Endothelial cell of umbilical vein (primary cell): ENCODE measurements at regions not wholly inside any gene's neighbourhood (a gene's known extent, or its start where the extent isn't known, plus 50 kb on each side); places are given as distances from the start of the nearest gene placed in this dataset.
A peak's percentile ranks its signal among the peaks of the same experiment; 100 is the strongest.

Source experiments
- BruUV-seq: library from RNA; stranded (reverse); fragments of 400-500 nt; replicated peaks from 2 replicates; lab custom pipeline; 2021; lab: Mats Ljungman, UMichigan
- CTCF ChIA-PET: fragments of 300-600, 350-600 bp; sonication (Branson Sonifier 250); formaldehyde crosslinking; loops from one replicate; lab custom pipeline; 2021; ENCODE audit warnings: antibody characterized with exemption, inconsistent platforms; lab: Charles Lee
- POLR2A ChIA-PET: fragments of 300-600, 350-600 bp; sonication (Branson Sonifier 250); formaldehyde crosslinking; loops from one replicate; lab custom pipeline; 2021; ENCODE audit warnings: antibody characterized with exemption, inconsistent platforms; lab: Charles Lee
- DNase-seq: peaks from one replicate; pipeline ENCODE4 v3.0.0-alpha.2; 2011; ENCODE audit warnings: low read depth, low spot score
- FAIRE-seq: peaks from 2 replicates; lab custom pipeline; 2011; peaks lifted over from hg19 to GRCh38; lab: Jason Lieb, UNC
- H2AFZ ChIP-seq: 2 replicates; pipeline ENCODE4 v1.6.0; 2012; ENCODE audit warnings: low read depth, low read length, control low read depth, inconsistent platforms
- H3K27ac ChIP-seq: 2 replicates; pipeline ENCODE4 v1.5.1; 2011; ENCODE audit warnings: low read depth, mild to moderate bottlenecking, control low read depth, low read length, moderate library complexity; ENCODE audit not compliant: insufficient read depth
- H3K27me3 ChIP-seq, 2 experiments: 2 replicates each; pipeline versions ENCODE4 v1.6.0 to v1.6.1; 2011; ENCODE audit warnings: low read length in 2 of 2, mixed read lengths in 1 of 2; ENCODE audit not compliant: control insufficient read depth in 2 of 2, insufficient read depth in 2 of 2
- H3K36me3 ChIP-seq, 2 experiments: 2 replicates in 1 of 2; 3 replicates in 1 of 2; pipeline ENCODE4 v1.5.1; 2011; ENCODE audit warnings: low read length in 2 of 2, mild to moderate bottlenecking in 1 of 2, moderate library complexity in 1 of 2; ENCODE audit not compliant: control insufficient read depth in 2 of 2, insufficient read depth in 2 of 2; ENCODE audit errors: extremely low read depth in 1 of 2
- H3K4me1 ChIP-seq: 3 replicates; pipeline ENCODE4 v1.5.1; 2011; ENCODE audit warnings: mild to moderate bottlenecking, low read length; ENCODE audit not compliant: control insufficient read depth, insufficient read depth; ENCODE audit errors: extremely low read depth
- H3K4me2 ChIP-seq: 2 replicates; pipeline ENCODE4 v1.6.1; 2011; ENCODE audit warnings: low read length, control low read depth, mixed read lengths; ENCODE audit not compliant: insufficient read depth
- H3K4me3 ChIP-seq, 3 experiments: fragments of 200-600 bp in 1 of 3; sonication (generic), shearing (Covaris generic) in 1 of 3; replicated peaks in 1 of 3; 2 replicates each; pipeline ENCODE4 v1.5.1; 2011 to 2016; ENCODE audit warnings: control low read depth in 3 of 3, low read length in 3 of 3, mild to moderate bottlenecking in 2 of 3, inconsistent platforms in 1 of 3, low read depth in 1 of 3, moderate library complexity in 1 of 3; ENCODE audit not compliant: insufficient read depth in 1 of 3
- H3K79me2 ChIP-seq: 2 replicates; pipeline ENCODE4 v1.6.0; 2012; ENCODE audit warnings: low read length, inconsistent platforms; ENCODE audit not compliant: control insufficient read depth, insufficient read depth
- H3K9ac ChIP-seq: replicated peaks from 2 replicates; pipeline ENCODE3; 2011; ENCODE audit warnings: low read length, control low read depth; ENCODE audit not compliant: insufficient read depth; ENCODE audit errors: extremely low read depth
- H3K9me1 ChIP-seq: replicated peaks from 3 replicates; pipeline ENCODE4 v1.6.0; 2011; ENCODE audit warnings: mild to moderate bottlenecking, low read length; ENCODE audit not compliant: control insufficient read depth, insufficient read depth; ENCODE audit errors: extremely low read depth
- H3K9me3 ChIP-seq: replicated peaks from 2 replicates; pipeline ENCODE4 v1.5.1; 2012; ENCODE audit warnings: low read length, inconsistent platforms; ENCODE audit not compliant: control insufficient read depth, insufficient read depth
- H4K20me1 ChIP-seq: replicated peaks from 2 replicates; pipeline ENCODE3; 2011; ENCODE audit warnings: mild to moderate bottlenecking, low read length; ENCODE audit not compliant: control insufficient read depth, insufficient read depth; ENCODE audit errors: extremely low read depth
- EZH2 ChIP-seq: IDR thresholded peaks from 2 replicates; pipeline ENCODE4 v1.6.1; 2012; ENCODE audit warnings: borderline replicate concordance, low read depth, mild to moderate bottlenecking, moderate library complexity, low read length, inconsistent platforms; ENCODE audit not compliant: severe bottlenecking
- FOS ChIP-seq: IDR thresholded peaks from 2 replicates; pipeline ENCODE4 v1.6.1; 2011; ENCODE audit warnings: mild to moderate bottlenecking, low read length, moderate library complexity, borderline replicate concordance; ENCODE audit not compliant: insufficient read depth
- GATA2 ChIP-seq: IDR thresholded peaks from 2 replicates; pipeline ENCODE4 v1.7.0; 2011; ENCODE audit warnings: low read depth, mild to moderate bottlenecking, moderate library complexity, mixed read lengths, low read length; ENCODE audit not compliant: insufficient read length, insufficient read depth
- JUN ChIP-seq: IDR thresholded peaks from 2 replicates; pipeline ENCODE4 v1.6.1; 2011; ENCODE audit warnings: borderline replicate concordance, low read depth; ENCODE audit not compliant: insufficient read length, insufficient read depth
- MYC ChIP-seq: IDR thresholded peaks from one replicate; pipeline ENCODE4 v1.6.1; 2011; ENCODE audit warnings: mild to moderate bottlenecking, low read depth, low read length
- POLR2A ChIP-seq: IDR thresholded peaks from 2 replicates; pipeline ENCODE4 v1.6.1; 2012; ENCODE audit warnings: low read depth, mild to moderate bottlenecking, control low read depth, low read length
- POLR2AphosphoS5 ChIP-seq: IDR thresholded peaks from 2 replicates; pipeline ENCODE4 v1.6.1; 2012; ENCODE audit warnings: low read depth, mild to moderate bottlenecking, control low read depth, low read length, moderate library complexity; ENCODE audit not compliant: insufficient read depth
- dilution Hi-C: fragments of 300-500 bp; cut with MboI; formaldehyde crosslinking; loops from one replicate; pipeline ENCODE4 v1.15.0; 2019; ENCODE audit warnings: low sequenced_read_pairs; ENCODE audit not compliant: extremely low pct_ligation_motif_present
- intact Hi-C: fragments of 100-400 bp; cut with micrococcal nuclease; formaldehyde crosslinking; loops from one replicate; pipeline ENCODE4 v1.10.0; 2022
- TF ChIP-seq, protein P1 (sequence below): IDR thresholded peaks from 2 replicates; pipeline ENCODE4 v1.6.1; 2011; ENCODE audit not compliant: insufficient read depth, insufficient read length
- TF ChIP-seq, protein P2 (sequence below), 2 donors: IDR thresholded peaks; 1 replicate in 1 of 2; 2 replicates in 1 of 2; pipeline ENCODE4 v1.5.1; 2011; ENCODE audit warnings: low read length in 2 of 2, mild to moderate bottlenecking in 2 of 2, moderate library complexity in 2 of 2, control low read depth in 1 of 2, inconsistent platforms in 1 of 2, low read depth in 1 of 2; ENCODE audit not compliant: insufficient read depth in 1 of 2; ENCODE audit errors: extremely low read depth in 1 of 2

DNA sequence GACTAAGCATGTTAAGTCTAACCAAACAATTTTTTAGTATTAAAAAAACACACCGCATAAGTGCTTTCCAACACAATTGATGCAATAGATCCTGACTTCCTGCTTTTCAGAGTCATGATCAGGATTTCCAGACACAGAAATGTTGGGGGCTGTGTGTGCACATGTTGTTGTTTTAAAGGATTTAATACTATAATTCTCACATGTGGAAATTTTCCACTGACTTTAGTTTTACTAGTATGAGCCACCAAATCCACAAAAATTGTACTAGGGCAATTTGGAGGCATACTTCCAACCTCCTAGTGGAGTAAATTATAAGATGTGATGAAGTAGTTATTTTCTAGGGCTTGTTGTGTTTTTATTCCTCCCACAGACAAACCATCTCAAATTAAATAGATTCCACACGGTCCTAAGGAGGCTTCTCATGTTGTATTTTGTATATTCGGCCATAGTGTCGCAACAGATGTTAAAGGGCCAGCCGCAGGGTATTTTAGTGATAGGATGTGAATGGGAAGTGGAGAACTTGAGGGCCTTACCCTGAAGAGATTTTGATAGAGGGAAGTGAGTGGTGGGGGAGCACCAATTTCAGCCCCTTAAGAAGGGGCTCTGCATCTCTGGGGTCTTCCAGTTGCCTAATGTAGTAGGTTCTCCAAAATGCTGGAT, 108.9 kb upstream of the KLF7 start:
- Histone ChIP-seq H3K36me3 (no peaks in the 10 kb centered on the region), H3K9ac (no peak overlapping the region), H3K4me1 (peaks cover 5% of the 10 kb centered on the region), H3K9me3 (no peaks in the 10 kb centered on the region), H3K4me2 (no peak overlapping the region), H4K20me1 (no peaks in the 10 kb centered on the region), H3K79me2 (no peaks in the 10 kb centered on the region), H3K4me3 (no peak overlapping the region), H3K27ac (peak overlapping the region; percentile 11), H2AFZ (no peak overlapping the region), H3K9me1 (no peaks in the 10 kb centered on the region), H3K27me3 (no peaks in the 10 kb centered on the region)
- DNase-seq (peak; percentile 88), FAIRE-seq (peak; percentile 70)
- intact Hi-C loops, result loop anchor here (1.0 kb wide), 1 partner anchor 60 kb away; no protein-coding TSS in a partner anchor
- ChIA-PET POLR2A (no interaction called here), CTCF (interaction anchor here (0.9 kb wide), 1 partner anchor 10 kb away, joined by 3 read pairs; no protein-coding TSS in a partner anchor)
- dilution Hi-C loops, result no loop called here
- no TSS peak for BruUV-seq
- TF ChIP-seq POLR2AphosphoS5 (no peak), EZH2 (no peak), JUN (no peak), MYC (no peak), GATA2 (no peak), FOS (no peak), POLR2A (no peak)
- TF ChIP-seq, protein P1, sequence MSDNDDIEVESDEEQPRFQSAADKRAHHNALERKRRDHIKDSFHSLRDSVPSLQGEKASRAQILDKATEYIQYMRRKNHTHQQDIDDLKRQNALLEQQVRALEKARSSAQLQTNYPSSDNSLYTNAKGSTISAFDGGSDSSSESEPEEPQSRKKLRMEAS, result no peak
- TF ChIP-seq, protein P2, sequence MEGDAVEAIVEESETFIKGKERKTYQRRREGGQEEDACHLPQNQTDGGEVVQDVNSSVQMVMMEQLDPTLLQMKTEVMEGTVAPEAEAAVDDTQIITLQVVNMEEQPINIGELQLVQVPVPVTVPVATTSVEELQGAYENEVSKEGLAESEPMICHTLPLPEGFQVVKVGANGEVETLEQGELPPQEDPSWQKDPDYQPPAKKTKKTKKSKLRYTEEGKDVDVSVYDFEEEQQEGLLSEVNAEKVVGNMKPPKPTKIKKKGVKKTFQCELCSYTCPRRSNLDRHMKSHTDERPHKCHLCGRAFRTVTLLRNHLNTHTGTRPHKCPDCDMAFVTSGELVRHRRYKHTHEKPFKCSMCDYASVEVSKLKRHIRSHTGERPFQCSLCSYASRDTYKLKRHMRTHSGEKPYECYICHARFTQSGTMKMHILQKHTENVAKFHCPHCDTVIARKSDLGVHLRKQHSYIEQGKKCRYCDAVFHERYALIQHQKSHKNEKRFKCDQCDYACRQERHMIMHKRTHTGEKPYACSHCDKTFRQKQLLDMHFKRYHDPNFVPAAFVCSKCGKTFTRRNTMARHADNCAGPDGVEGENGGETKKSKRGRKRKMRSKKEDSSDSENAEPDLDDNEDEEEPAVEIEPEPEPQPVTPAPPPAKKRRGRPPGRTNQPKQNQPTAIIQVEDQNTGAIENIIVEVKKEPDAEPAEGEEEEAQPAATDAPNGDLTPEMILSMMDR (IDR thresholded peaks at IDR 0.05; ENCODE audit: extremely low read depth in 1 of 2, insufficient read depth in 1 of 2, low read depth in 1 of 2, low read length in 2 of 2), result no peak
